Posterior cingulate gyrus (tissue), 11 donors: ENCODE measurements at regions not wholly inside any gene's neighbourhood (a gene's known extent, or its start where the extent isn't known, plus 50 kb on each side); places are given as distances from the start of the nearest gene placed in this dataset.

Experiments used
- DNase-seq, 10 donors: peaks; one replicate each; pipeline versions ENCODE4 v3.0.0 to v3.0.0-alpha.2; 2020 to 2021; ENCODE audit warnings: mixed read lengths in 3 of 10
- intact Hi-C: fragments of 100-400 bp; cut with DNase I; formaldehyde crosslinking; loops from one replicate; pipeline ENCODE4 v1.15.1; 2023

GRCh38 chr3:4019501-4019900, 220.3 kb downstream of the LRRN1 start:
- DNase-seq = no peak
- intact Hi-C loops = no loop called here

DNA sequence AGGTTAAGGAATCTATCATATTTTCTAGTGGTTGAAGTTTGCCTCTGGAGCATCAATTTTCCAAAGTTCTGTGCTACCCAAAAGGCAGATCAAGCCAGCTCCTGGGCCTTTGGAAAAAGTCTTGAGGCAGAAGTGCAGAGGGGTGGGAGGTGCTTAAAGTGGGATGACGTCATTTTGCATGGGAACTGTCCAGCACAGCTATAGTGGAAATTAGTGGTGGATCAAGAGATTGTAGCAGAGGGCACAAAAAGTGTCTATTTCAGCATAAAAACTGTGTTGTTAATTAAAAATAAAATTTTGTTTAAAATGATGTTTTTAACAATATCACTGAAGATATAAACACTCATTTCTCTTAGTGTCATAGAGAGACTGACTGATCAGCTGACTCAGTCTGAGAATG, 221.9 kb downstream of the LRRN1 start:
- intact Hi-C loops = no loop called here
- no peak for DNase-seq

GRCh38 chr3:4029135-4029534, 229.9 kb downstream of the LRRN1 start:
- peak in 1 of 10 donors; percentile 72 for DNase-seq
- intact Hi-C loops = no loop called here

DNA sequence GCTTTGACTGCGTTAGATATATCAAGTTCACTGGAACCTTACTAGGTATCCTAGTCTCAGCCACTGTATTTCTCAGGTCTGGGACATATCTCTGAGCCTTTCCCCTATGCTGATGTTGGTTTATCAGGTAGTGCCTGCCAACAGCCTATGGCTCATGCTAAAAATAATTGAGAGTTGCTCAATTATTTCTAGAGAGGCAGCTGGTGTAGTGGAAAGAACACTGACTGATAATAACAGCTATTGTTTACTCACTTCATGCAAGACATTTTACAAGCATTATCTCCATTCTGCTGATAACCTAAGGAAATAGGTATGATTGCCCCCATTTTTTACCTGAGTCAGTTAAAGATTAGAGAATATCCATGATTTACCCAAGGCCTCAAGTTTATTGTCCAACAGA, 231.4 kb downstream of the LRRN1 start:
- no peak for DNase-seq
- intact Hi-C loops = no loop called here

GRCh38 chr3:4033296-4033695, 234.1 kb downstream of the LRRN1 start:
- intact Hi-C loops = no loop called here
- DNase-seq = no peak

- DNase-seq = no peak
Measured at GRCh38 chr3:4036046-4036445, 236.8 kb downstream of the LRRN1 start.

DNA sequence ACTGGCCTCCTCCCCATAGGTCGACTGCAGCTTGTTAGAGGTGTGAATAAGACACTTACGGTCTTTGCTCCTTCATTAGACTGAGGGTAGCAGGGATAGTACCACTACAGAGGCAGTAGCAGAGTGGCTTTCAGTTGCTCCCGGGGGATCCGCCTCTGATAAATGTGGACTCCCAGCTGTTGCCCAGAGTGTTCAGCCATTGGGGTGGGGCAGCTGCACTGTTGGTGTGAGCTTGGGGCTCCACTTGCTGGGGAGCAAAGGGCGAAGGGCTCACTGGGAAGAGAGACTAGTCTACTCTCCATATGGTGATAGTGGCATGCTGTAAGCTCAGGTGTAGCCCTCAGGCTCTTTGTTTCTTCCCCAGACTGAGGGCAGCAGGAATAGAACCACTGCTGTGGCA, 239.1 kb downstream of the LRRN1 start:
- no peak for DNase-seq
- intact Hi-C loops = no loop called here

More at GRCh38 chr3:4036046-4036445, 236.8 kb downstream of the LRRN1 start:
- intact Hi-C loops = no loop called here

- intact Hi-C loops = no loop called here
- no peak for DNase-seq
Measured at GRCh38 chr3:4042070-4042469, 242.8 kb downstream of the LRRN1 start.

GRCh38 chr3:4042869-4043268, 243.6 kb downstream of the LRRN1 start:
- DNase-seq = no peak
- intact Hi-C loops = no loop called here

GRCh38 chr3:4043867-4044575, 244.8 kb downstream of the LRRN1 start:
- DNase-seq = no peak
- intact Hi-C loops = no loop called here

DNA sequence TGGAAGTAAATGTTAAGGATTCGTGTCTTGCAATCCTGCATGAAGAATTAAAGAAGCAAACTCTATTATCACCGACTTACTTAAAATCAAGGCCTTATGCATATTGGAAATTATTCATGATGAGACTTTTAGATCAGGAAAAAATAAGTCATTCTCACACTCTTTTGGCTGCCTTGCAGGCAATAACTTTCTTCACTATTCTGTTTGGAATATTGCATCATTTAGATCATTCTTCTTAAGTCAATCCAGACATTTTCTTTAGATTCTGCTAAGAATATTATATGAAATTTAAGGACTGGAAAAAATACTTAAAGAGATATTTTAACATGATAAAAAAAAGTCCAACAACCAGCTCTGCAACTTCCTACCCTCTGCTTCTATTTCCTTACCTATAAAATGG, 245.4 kb downstream of the LRRN1 start:
- intact Hi-C loops = no loop called here
- no peak for DNase-seq

DNA sequence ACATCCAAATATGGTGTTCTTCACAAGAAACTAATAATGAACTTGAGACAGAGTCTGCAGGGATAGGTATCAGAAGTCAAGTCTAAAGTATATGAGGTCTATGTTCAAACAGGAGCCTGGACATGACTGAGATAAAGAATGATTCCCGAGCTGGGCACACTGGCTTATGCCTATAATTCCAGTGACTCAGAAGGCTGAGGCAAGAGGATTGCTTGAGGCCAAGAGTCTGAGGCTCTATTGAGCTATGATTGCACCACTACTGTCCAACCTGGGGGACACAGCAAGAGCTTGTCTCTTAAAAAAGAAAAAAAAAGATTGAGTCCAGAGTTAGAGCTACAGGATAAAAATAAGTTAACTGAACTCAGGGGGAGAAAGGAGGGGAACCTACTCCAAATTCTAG, 246.5 kb downstream of the LRRN1 start:
- intact Hi-C loops = no loop called here
- DNase-seq = no peak

GRCh38 chr3:4047366-4047765, 248.1 kb downstream of the LRRN1 start:
- intact Hi-C loops = no loop called here
- DNase-seq = no peak

- no peak for DNase-seq
- intact Hi-C loops = no loop called here
Measured at GRCh38 chr3:4052706-4053105, 250.5 kb upstream of the SETMAR start.

DNA sequence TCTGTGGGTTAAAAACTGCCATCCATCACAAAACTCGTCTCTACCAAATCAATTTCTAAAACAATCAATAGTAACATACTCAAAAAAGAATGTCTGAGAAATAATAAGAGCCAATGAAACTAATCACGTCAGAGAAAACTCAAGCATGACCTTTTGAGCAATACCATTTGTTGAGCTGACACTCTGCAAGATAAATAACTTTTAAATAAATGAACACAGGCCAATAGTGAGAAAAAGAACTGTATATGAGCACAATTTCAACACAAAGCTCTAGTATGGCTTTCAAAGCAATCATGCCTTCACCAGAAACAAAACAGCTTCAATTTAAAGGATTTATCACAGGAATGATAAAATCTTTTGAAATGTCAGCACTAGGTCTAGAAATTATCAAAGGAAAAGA, 249.2 kb upstream of the SETMAR start:
- intact Hi-C loops = no loop called here
- no peak for DNase-seq

DNA sequence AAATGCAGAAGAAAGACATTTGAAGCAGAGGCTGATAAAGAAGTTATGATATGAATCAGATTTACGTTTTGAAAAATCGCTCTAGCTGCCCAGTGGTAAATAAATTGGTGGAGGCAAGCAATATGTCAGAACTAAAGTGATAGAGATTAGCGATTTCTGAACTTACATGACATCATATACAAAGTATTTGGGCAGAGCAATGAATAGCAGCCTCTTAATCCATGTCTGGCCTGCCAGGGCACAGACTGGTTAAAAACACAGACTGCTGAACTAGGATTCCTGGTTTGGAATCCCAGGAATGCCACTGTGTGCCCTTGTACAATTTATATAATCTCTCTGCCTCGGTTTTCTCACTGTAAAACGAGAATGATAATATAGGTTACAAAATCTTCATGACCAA, 243.1 kb upstream of the SETMAR start:
- intact Hi-C loops = no loop called here
- no peak for DNase-seq

GRCh38 chr3:4060603-4061002, 242.6 kb upstream of the SETMAR start:
- intact Hi-C loops = no loop called here
- no peak for DNase-seq

GRCh38 chr3:4061195-4061594, 242.0 kb upstream of the SETMAR start:
- no peak for DNase-seq
- intact Hi-C loops = no loop called here

- intact Hi-C loops = no loop called here
- no peak for DNase-seq
Measured at GRCh38 chr3:4061783-4062360, 241.3 kb upstream of the SETMAR start.

DNA sequence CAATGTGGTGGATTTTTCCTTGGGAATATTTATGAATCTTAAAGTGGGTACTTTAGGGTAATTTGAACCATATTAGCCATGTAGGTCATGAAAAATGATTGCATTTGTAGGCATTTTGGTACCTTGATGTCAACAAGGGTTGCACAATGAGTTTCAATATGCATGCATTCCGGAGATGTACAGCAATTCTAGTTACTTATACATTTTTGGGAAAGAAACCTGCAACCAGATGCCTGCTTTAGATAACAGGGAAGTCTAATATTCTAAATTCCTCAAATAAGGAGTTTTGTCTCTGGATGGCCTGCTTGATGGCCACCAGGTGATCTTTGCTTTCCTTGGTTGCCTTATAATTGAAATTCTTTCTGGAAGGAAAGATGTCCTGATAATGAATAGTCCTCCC, 240.5 kb upstream of the SETMAR start:
- no peak for DNase-seq
- intact Hi-C loops = no loop called here

DNA sequence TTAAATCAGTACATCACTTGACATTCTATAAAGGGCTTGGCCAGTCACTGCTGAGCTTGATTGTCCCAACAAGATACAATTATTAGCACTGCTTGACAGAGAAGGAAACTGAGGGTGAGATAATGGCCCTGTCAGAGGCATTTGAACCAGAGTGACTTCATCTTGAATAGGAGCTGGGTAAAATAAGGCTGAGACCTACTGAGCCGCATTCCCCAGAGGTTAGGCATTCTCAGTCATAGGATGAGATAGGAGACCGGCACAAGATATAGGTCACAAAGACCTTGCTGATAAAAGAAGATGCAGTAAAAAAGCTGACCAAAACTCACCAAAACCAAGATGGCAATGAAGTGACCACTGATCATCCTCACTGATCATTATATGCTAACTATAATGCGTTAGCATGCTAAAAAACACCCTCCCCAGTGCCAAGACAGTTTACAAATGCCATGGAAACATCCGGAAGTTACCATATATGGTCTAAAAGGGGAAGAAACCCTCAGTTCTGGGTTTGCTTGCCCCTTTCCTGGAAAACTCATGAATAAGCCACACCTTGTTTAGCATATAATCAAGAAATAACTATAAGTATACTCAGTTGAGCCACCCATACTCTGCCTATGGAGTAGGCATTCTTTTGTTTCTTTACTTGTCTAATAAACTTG, 239.1 kb upstream of the SETMAR start:
- no peak for DNase-seq
- intact Hi-C loops = no loop called here

DNA sequence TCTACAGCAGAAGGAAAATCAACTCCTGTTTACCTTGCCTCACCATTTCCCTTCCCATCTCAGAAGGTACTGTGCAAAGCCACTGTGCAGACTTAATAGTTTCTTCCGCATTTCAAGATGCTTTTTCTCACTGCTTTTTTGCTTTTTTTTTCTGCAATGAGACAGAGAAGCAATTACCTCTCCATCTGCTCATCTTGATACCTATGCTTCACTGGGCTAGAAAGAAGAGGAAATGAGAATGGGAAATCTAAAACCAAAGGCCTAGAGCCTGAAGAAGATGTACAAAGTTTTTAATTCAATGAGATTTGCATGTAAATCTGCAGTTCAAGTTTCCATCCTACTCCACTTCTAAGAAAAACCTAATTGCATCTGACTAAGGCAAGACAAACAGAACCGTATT, 238.1 kb upstream of the SETMAR start:
- intact Hi-C loops = no loop called here

More for the DNA sequence above, 238.1 kb upstream of the SETMAR start:
- DNase-seq = no peak
